Cardiac fibroblast (primary cell): ENCODE measurements at regions not wholly inside any gene's neighbourhood (a gene's known extent, or its start where the extent isn't known, plus 50 kb on each side); places are given as distances from the start of the nearest gene placed in this dataset.

Experiments used
- DNase-seq, 2 donors: peaks; one replicate each; pipeline versions ENCODE4 v3.0.0 to v3.0.0-alpha.2; 2010; ENCODE audit warnings: low read depth in 2 of 2
- H3K4me3 ChIP-seq, 2 donors: replicated peaks in 1 of 2; 1 replicate in 1 of 2; 2 replicates in 1 of 2; pipeline ENCODE4 v1.5.1; 2011; ENCODE audit warnings: low read depth in 2 of 2, low read length in 2 of 2, mild to moderate bottlenecking in 2 of 2, moderate library complexity in 1 of 2
- TF ChIP-seq, protein P1 (sequence below): IDR thresholded peaks from one replicate; pipeline ENCODE4 v1.5.1; 2011; ENCODE audit warnings: low read depth, mild to moderate bottlenecking, low read length, inconsistent platforms

DNA sequence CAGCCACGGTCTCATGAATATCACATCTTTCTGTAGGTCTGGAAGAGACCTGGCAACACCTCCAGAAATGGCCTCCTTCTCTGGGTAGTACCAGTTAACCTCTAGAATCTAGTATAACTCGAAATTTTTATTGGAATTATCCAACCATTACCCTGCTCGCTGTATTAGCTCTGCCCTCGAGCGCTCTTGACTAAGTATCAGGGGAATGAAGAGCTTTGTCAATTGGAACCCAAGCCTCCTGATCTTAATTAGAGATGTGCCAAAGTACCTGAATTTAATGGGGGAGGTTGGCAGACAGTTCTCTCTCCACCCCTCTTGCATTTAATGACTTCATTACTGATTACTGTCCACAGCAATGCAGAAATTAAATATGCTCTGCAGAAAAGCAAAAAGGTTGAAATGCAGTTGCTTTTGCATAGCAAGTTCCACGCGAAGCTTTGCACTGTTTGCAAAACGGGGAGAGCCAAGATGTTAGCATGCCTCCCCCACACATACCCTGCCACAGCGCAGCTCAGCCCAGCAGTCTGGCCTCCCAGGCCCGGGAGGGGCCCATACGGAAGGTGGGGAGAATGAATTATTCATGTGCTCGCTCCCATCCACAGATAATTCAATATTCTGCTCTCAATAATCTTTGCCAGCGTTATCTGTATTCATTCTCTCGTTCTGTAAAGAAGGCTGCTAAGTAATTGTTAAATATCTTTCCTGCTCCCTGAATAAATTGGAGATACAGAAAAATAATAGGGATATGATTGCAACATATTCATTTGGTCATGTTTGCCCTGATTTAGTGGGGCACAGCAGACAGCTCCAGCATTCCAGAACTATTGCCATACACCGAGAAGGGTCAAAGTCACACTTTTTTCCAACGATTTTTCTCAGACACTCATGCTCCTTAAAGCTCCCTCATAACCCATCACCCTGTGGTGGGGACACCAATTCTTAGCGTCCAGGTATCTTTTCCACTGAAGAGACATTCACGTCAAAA lies 305.8 kb downstream of the CDH26 start:
- TF ChIP-seq, protein P1, sequence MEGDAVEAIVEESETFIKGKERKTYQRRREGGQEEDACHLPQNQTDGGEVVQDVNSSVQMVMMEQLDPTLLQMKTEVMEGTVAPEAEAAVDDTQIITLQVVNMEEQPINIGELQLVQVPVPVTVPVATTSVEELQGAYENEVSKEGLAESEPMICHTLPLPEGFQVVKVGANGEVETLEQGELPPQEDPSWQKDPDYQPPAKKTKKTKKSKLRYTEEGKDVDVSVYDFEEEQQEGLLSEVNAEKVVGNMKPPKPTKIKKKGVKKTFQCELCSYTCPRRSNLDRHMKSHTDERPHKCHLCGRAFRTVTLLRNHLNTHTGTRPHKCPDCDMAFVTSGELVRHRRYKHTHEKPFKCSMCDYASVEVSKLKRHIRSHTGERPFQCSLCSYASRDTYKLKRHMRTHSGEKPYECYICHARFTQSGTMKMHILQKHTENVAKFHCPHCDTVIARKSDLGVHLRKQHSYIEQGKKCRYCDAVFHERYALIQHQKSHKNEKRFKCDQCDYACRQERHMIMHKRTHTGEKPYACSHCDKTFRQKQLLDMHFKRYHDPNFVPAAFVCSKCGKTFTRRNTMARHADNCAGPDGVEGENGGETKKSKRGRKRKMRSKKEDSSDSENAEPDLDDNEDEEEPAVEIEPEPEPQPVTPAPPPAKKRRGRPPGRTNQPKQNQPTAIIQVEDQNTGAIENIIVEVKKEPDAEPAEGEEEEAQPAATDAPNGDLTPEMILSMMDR: no peak
- no peak overlapping the region for H3K4me3 ChIP-seq
- no peak for DNase-seq

DNA sequence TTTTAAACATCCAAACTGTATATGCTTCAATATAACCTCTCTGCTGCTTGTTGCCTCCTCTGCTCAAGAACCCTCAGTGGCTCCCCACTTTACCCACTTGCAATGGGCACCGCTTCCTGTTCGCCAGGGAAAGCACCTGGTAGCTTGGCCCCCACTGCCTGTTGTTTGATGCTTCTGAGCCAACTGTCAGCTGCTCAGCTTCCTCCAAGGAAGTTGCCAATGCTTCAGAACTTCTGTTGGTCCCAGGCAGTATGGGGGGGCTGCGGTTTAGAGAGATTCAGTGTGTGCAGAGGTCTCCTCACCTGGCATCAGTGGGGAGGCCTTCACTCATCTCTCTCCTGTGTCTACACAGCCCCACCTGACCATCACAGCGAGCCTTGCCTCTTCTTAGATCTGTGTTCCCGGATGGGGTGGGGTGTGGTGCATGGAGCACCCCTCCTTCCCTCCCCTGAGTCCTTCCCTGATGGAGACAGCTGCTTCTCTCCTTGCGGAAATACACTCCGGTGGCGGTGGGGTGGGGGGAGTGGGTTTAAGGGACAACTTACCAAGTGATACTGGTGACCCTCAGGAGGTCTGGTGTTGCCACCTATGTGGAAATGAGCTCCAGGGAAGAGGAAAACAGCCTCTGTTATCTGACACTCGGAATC lies 308.1 kb downstream of the CDH26 start:
- TF ChIP-seq, protein P1: no peak
- DNase-seq: no peak
- no peak overlapping the region for H3K4me3 ChIP-seq

DNA sequence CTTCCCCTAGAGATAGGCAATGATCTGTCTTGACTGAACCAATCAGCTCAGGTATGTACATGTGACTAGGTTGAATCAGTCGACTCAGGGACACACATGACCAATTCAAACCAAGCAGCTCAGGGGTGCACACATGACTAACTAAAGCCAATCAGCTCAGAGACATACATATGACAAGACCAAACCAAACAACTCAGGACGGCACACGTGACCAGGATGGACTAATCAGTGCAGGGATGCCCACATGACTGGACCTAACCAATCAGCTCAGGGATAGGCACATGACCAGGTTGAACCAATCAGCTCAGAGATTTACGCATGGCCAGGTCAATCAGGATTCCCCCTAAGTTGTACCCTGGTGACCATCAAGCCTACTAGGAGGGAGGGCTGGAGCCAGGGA lies 310.3 kb downstream of the CDH26 start:
- DNase-seq: no peak
- H3K4me3 ChIP-seq: no peak overlapping the region
- TF ChIP-seq, protein P1: no peak

DNA sequence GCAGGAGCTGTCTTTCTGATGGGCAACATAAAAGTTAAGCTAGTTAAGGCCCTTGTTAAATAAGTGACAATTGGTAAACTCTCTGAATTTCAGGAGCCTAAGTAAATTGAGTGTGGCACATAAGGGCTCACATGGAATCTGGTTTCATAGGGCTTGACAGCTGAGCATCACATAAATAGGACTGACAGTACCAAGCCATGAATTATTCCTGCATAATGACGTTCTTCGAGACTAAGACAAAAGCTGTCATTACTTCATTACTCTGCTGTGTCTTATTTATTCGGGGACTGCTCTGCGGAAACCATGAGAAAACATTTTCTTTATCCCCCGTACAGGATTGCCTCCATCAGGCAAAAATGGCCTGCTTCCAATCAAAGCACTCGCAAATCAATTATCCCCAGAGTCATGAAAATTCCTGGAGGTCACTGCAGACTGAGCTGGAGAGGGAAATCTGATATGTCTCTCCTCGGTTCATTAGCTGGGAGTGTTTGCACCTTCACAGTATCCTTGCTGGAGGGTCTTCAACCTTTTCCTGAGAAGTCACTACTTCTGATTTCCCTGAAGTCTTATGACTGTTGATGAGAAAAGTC lies 311.4 kb downstream of the CDH26 start:
- no peak for DNase-seq
- H3K4me3 ChIP-seq: no peak overlapping the region
- TF ChIP-seq, protein P1: no peak

DNA sequence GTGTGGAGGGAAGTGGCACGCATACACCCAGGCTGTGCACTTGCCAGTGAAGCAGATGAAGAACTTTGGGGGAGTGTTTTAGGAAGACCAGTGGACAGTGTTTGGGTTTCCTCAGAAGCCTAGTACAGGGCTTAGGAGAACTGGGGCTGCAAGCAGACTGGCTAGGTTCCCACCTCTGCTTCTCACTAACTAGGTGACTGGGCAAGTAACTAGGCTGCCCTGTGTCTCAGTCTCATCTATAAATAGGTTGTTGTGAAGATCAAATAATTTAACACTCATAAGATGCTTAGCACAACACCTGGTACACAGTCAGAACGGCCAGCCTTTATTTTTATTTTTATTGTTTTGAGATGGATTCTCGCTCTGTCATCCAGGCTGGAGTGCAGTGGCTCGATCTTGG lies 312.1 kb downstream of the CDH26 start:
- DNase-seq: no peak
- no peak overlapping the region for H3K4me3 ChIP-seq
- TF ChIP-seq, protein P1: no peak

DNA sequence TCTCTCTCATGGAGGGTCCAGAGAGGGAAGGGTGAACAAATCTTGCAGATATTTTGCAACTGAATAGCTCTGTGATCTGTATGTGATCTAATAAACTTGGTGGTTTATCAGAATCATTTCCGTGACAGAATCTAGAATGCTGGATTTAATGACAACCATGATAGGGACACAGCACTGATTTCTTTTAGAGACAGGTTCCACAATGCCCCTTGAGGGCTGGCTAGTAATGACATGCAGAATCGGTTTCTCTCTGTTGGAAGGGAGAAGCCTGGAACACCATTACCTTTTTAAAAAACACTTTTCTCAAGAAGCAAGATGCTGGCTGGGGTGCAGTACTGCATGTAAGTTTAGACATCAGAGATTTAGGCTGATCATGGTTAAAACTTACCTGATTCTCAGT lies 313.4 kb downstream of the CDH26 start:
- H3K4me3 ChIP-seq: no peak overlapping the region
- DNase-seq: peak in 1 of 2 donors; percentile 17
- TF ChIP-seq, protein P1: peak; percentile 34
